Neuronal stem cell (in vitro differentiated cells): ENCODE measurements at regions not wholly inside any gene's neighbourhood (a gene's known extent, or its start where the extent isn't known, plus 50 kb on each side); places are given as distances from the start of the nearest gene placed in this dataset.

Experiments used
- DNase-seq: peaks from one replicate; pipeline ENCODE4 v3.0.0-alpha.2; 2013; ENCODE audit warnings: low spot score
- H2AFZ ChIP-seq: one replicate; pipeline ENCODE4 v1.6.1; 2013; ENCODE audit warnings: mild to moderate bottlenecking, low read length, inconsistent platforms
- H2AK5ac ChIP-seq: 2 replicates; pipeline ENCODE4 v1.6.1; 2013; ENCODE audit warnings: low read depth, mild to moderate bottlenecking, inconsistent platforms, low read length, moderate library complexity, mixed read lengths
- H2BK120ac ChIP-seq: 2 replicates; pipeline ENCODE4 v1.6.1; 2013; ENCODE audit warnings: low read depth, mild to moderate bottlenecking, inconsistent platforms, low read length, moderate library complexity, mixed read lengths
- H2BK12ac ChIP-seq: one replicate; pipeline ENCODE4 v1.6.1; 2013; ENCODE audit warnings: low read length, inconsistent platforms
- H2BK15ac ChIP-seq: 2 replicates; pipeline ENCODE4 v1.6.1; 2013; ENCODE audit warnings: mild to moderate bottlenecking, low read length, inconsistent platforms, mixed read lengths
- H2BK5ac ChIP-seq: one replicate; pipeline ENCODE4 v1.6.1; 2013; ENCODE audit warnings: inconsistent platforms, mild to moderate bottlenecking, low read length, moderate library complexity
- H3K14ac ChIP-seq: one replicate; pipeline ENCODE4 v1.6.1; 2013; ENCODE audit warnings: low read length, inconsistent platforms
- H3K18ac ChIP-seq: 2 replicates; pipeline ENCODE4 v1.6.1; 2013; ENCODE audit warnings: low read length, inconsistent platforms
- H3K23ac ChIP-seq: 2 replicates; pipeline ENCODE4 v1.6.1; 2013; ENCODE audit warnings: low read depth, mild to moderate bottlenecking, mixed read lengths, low read length, inconsistent platforms; ENCODE audit not compliant: poor library complexity
- H3K27ac ChIP-seq: replicated peaks from 3 replicates; pipeline ENCODE4 v1.5.1; 2013; ENCODE audit warnings: low read length, inconsistent platforms
- H3K27me3 ChIP-seq, 3 experiments: 2 replicates each; pipeline ENCODE4 v1.6.1; 2013; ENCODE audit warnings: low read length in 3 of 3, mild to moderate bottlenecking in 2 of 3, inconsistent platforms in 1 of 3, low read depth in 1 of 3, mixed read lengths in 1 of 3, moderate library complexity in 1 of 3; ENCODE audit not compliant: control insufficient read depth in 3 of 3, insufficient read depth in 3 of 3
- H3K36me3 ChIP-seq, 2 donors: replicated peaks in 1 of 2; 2 replicates each; pipeline ENCODE4 v1.6.1; 2013; ENCODE audit warnings: low read length in 2 of 2; ENCODE audit not compliant: control insufficient read depth in 2 of 2, insufficient read depth in 2 of 2
- H3K4ac ChIP-seq: 2 replicates; pipeline ENCODE4 v1.6.1; 2013; ENCODE audit warnings: inconsistent platforms, mild to moderate bottlenecking, low read length, moderate library complexity
- H3K4me1 ChIP-seq, 2 donors: 1 replicate in 1 of 2; 2 replicates in 1 of 2; pipeline ENCODE4 v1.6.1; 2013; ENCODE audit warnings: low read length in 2 of 2, low read depth in 1 of 2; ENCODE audit not compliant: control insufficient read depth in 2 of 2, insufficient read depth in 1 of 2
- H3K4me2 ChIP-seq: one replicate; pipeline ENCODE4 v1.6.1; 2013; ENCODE audit warnings: mild to moderate bottlenecking, low read length, inconsistent platforms; ENCODE audit not compliant: insufficient read depth, poor library complexity, severe bottlenecking
- H3K4me3 ChIP-seq, 2 donors: 2 replicates each; pipeline ENCODE4 v1.5.1; 2013; ENCODE audit warnings: low read length in 2 of 2, mild to moderate bottlenecking in 2 of 2, inconsistent platforms in 1 of 2, moderate library complexity in 1 of 2
- H3K79me1 ChIP-seq: one replicate; pipeline ENCODE4 v1.6.1; 2013; ENCODE audit warnings: low read depth, mild to moderate bottlenecking, inconsistent platforms, low read length, moderate library complexity
- H3K9ac ChIP-seq: one replicate; pipeline ENCODE4 v1.6.1; 2013; ENCODE audit warnings: mild to moderate bottlenecking, low read depth, low read length, inconsistent platforms; ENCODE audit not compliant: poor library complexity
- H3K9me3 ChIP-seq, 2 donors: replicated peaks in 1 of 2; 2 replicates each; pipeline versions ENCODE3 to v1.6.1; 2013; ENCODE audit warnings: low read length in 2 of 2, mild to moderate bottlenecking in 2 of 2, inconsistent platforms in 1 of 2, low read depth in 1 of 2, mixed read lengths in 1 of 2, moderate library complexity in 1 of 2; ENCODE audit not compliant: control insufficient read depth in 2 of 2, insufficient read depth in 1 of 2
- H4K8ac ChIP-seq: one replicate; pipeline ENCODE4 v1.6.1; 2013; ENCODE audit warnings: low read depth, mild to moderate bottlenecking, inconsistent platforms, low read length, moderate library complexity
- H4K91ac ChIP-seq: one replicate; pipeline ENCODE4 v1.6.1; 2013; ENCODE audit warnings: low read length, low read depth, mild to moderate bottlenecking, inconsistent platforms; ENCODE audit not compliant: poor library complexity
- WGBS, 2 donors: extraction: QIAGEN DNeasy Blood & Tissue Kit; methylation state at CpG; one replicate each; pipeline ENCODE4 v1.1.7; 2013; ENCODE audit warnings: missing lambda C conversion rate in 2 of 2, mixed read lengths in 1 of 2; ENCODE audit not compliant: insufficient read length in 2 of 2, insufficient replicate concordance in 1 of 2; ENCODE audit errors: extremely low coverage in 2 of 2; 5-methylcytosine and 5-hydroxymethylcytosine counted together

GRCh38 chr5:167827766-167828165, 463.7 kb upstream of the WWC1 start:
- H2BK12ac ChIP-seq: no peak overlapping the region
- no peak overlapping the region for H2BK120ac ChIP-seq
- H3K4me3 ChIP-seq: no peak overlapping the region
- no peak overlapping the region for H3K23ac ChIP-seq
- H2BK15ac ChIP-seq: no peak overlapping the region
- no peak overlapping the region for H2BK5ac ChIP-seq
- H3K4ac ChIP-seq: no peak overlapping the region
- no peak overlapping the region for H3K9ac ChIP-seq
- no peak overlapping the region for H2AFZ ChIP-seq
- no peak overlapping the region for H3K18ac ChIP-seq
- peaks cover 3 to 12% of the 10 kb centered on the region in 2 donors for H3K9me3 ChIP-seq
- no peak overlapping the region for H4K8ac ChIP-seq
- no CpG with 5 or more reads among the region's 1 CpG for WGBS, 2 donors
- no peak overlapping the region for H3K14ac ChIP-seq
- H3K4me1 ChIP-seq: no peaks in the 10 kb centered on the region
- peaks cover 0 to 4% (median 0%) of the 10 kb centered on the region in 3 experiments for H3K27me3 ChIP-seq
- no peaks in the 10 kb centered on the region for H3K79me1 ChIP-seq
- H2AK5ac ChIP-seq: no peak overlapping the region
- H3K36me3 ChIP-seq: no peaks in the 10 kb centered on the region
- no peak overlapping the region for H3K4me2 ChIP-seq
- no peak overlapping the region for H3K27ac ChIP-seq
- no peak for DNase-seq
- no peak overlapping the region for H4K91ac ChIP-seq

- peaks cover 0 to 4% of the 10 kb centered on the region in 2 donors for H3K4me1 ChIP-seq
- H2BK5ac ChIP-seq: no peak overlapping the region
- H3K9ac ChIP-seq: no peak overlapping the region
- H3K9me3 ChIP-seq: no peaks in the 10 kb centered on the region
- H3K18ac ChIP-seq: no peak overlapping the region
- no peak overlapping the region for H3K4me2 ChIP-seq
- WGBS, 2 donors: no CpG with 5 or more reads among the region's 8 CpGs
- no peaks in the 10 kb centered on the region for H3K27me3 ChIP-seq
- no peak overlapping the region for H2BK120ac ChIP-seq
- H4K8ac ChIP-seq: no peak overlapping the region
- no peak overlapping the region for H3K27ac ChIP-seq
- H3K4me3 ChIP-seq: no peak overlapping the region
- no peaks in the 10 kb centered on the region for H3K36me3 ChIP-seq
- H2BK15ac ChIP-seq: no peak overlapping the region
- H3K79me1 ChIP-seq: no peaks in the 10 kb centered on the region
- H2AK5ac ChIP-seq: no peak overlapping the region
- no peak overlapping the region for H2AFZ ChIP-seq
- no peak overlapping the region for H2BK12ac ChIP-seq
- H3K4ac ChIP-seq: no peak overlapping the region
- no peak overlapping the region for H3K14ac ChIP-seq
- no peak for DNase-seq
- H4K91ac ChIP-seq: no peak overlapping the region
- no peak overlapping the region for H3K23ac ChIP-seq
These were observed 459.5 kb upstream of the WWC1 start for GRCh38 chr5:167831754-167832504.

- H2BK5ac ChIP-seq: no peak overlapping the region
- H3K9me3 ChIP-seq: no peaks in the 10 kb centered on the region
- H4K91ac ChIP-seq: no peak overlapping the region
- WGBS, 2 donors: no CpG with 5 or more reads among the region's 1 CpG
- H2BK120ac ChIP-seq: no peak overlapping the region
- no peak overlapping the region for H2AFZ ChIP-seq
- no peak overlapping the region for H2BK15ac ChIP-seq
- no peaks in the 10 kb centered on the region for H3K79me1 ChIP-seq
- H3K36me3 ChIP-seq: no peaks in the 10 kb centered on the region
- no peak overlapping the region for H2BK12ac ChIP-seq
- no peak overlapping the region for H3K27ac ChIP-seq
- no peak overlapping the region for H3K4ac ChIP-seq
- no peak overlapping the region for H3K4me2 ChIP-seq
- no peak overlapping the region for H3K23ac ChIP-seq
- H3K9ac ChIP-seq: no peak overlapping the region
- DNase-seq: no peak
- no peak overlapping the region for H4K8ac ChIP-seq
- no peak overlapping the region for H3K18ac ChIP-seq
- H3K4me3 ChIP-seq: no peak overlapping the region
- peaks cover 0 to 4% of the 10 kb centered on the region in 2 donors for H3K4me1 ChIP-seq
- no peak overlapping the region for H2AK5ac ChIP-seq
- H3K27me3 ChIP-seq: no peaks in the 10 kb centered on the region
- no peak overlapping the region for H3K14ac ChIP-seq
These were observed 458.8 kb upstream of the WWC1 start for GRCh38 chr5:167832609-167833008.

GRCh38 chr5:167833456-167833855, 458.0 kb upstream of the WWC1 start:
- no CpG with 5 or more reads among the region's 6 CpGs for WGBS, 2 donors
- Histone ChIP-seq H3K4ac (no peak overlapping the region), H3K23ac (no peak overlapping the region), H2BK120ac (no peak overlapping the region), H3K79me1 (no peaks in the 10 kb centered on the region), H3K27me3 (no peaks in the 10 kb centered on the region), H2BK5ac (no peak overlapping the region), H3K18ac (no peak overlapping the region), H3K4me2 (no peak overlapping the region), H2BK12ac (no peak overlapping the region), H4K8ac (no peak overlapping the region), H3K36me3 (no peaks in the 10 kb centered on the region), H3K4me3 (no peak overlapping the region), H2BK15ac (no peak overlapping the region), H4K91ac (no peak overlapping the region), H3K27ac (no peak overlapping the region), H2AFZ (no peak overlapping the region), H3K9me3 (no peaks in the 10 kb centered on the region), H3K14ac (no peak overlapping the region), H3K9ac (no peak overlapping the region), H3K4me1 (peaks cover 0 to 4% of the 10 kb centered on the region in 2 donors), H2AK5ac (no peak overlapping the region)
- DNase-seq: no peak
